SU-DHL-6 (cell line): ENCODE measurements at regions not wholly inside any gene's neighbourhood (a gene's known extent, or its start where the extent isn't known, plus 50 kb on each side); places are given as distances from the start of the nearest gene placed in this dataset.

Experiments used
- H2AFZ ChIP-seq: fragments of 200-600 bp; sonication (generic); 2 replicates; pipeline ENCODE4 v1.6.1; 2014; ENCODE audit warnings: low read depth, mild to moderate bottlenecking, moderate library complexity, mixed read lengths, antibody characterized with exemption, low read length; ENCODE audit not compliant: severe bottlenecking
- H3F3A ChIP-seq: fragments of 200-600 bp; shearing (Covaris generic); 2 replicates; pipeline ENCODE4 v1.6.0; 2016; ENCODE audit warnings: antibody characterized with exemption, mild to moderate bottlenecking; ENCODE audit not compliant: insufficient read depth
- H3K27ac ChIP-seq: fragments of 200-600 bp; sonication (generic); 2 replicates; pipeline ENCODE4 v1.5.1; 2016; ENCODE audit warnings: low read depth, mild to moderate bottlenecking, low read length, moderate library complexity, mixed read lengths
- H3K27me3 ChIP-seq: fragments of 200-600 bp; sonication (generic), shearing (Covaris generic); 2 replicates; pipeline ENCODE4 v1.6.0; 2014; ENCODE audit warnings: mild to moderate bottlenecking, low read length
- H3K36me3 ChIP-seq: fragments of 200-600 bp; sonication (generic); 2 replicates; pipeline ENCODE4 v1.6.1; 2014; ENCODE audit warnings: mild to moderate bottlenecking, low read length, mixed read lengths
- H3K4me2 ChIP-seq: fragments of 300-600, 200-600 bp; shearing (Covaris generic), sonication (generic); 2 replicates; pipeline ENCODE4 v1.6.0; 2014; ENCODE audit warnings: low read length, low read depth, mild to moderate bottlenecking; ENCODE audit not compliant: poor library complexity, severe bottlenecking
- H3K4me3 ChIP-seq: fragments of 200-600 bp; sonication (generic); 2 replicates; pipeline ENCODE4 v1.5.1; 2014; ENCODE audit warnings: antibody characterized with exemption, low read length, mild to moderate bottlenecking, mixed read lengths; ENCODE audit not compliant: insufficient read depth, poor library complexity, severe bottlenecking
- H3K79me2 ChIP-seq: fragments of 200-600 bp; sonication (generic); 2 replicates; pipeline ENCODE4 v1.6.1; 2014; ENCODE audit warnings: mild to moderate bottlenecking, low read length, moderate library complexity; ENCODE audit not compliant: insufficient read depth
- H3K9ac ChIP-seq: fragments of 200-600 bp; sonication (generic); 2 replicates; pipeline ENCODE4 v1.7.0; 2014; ENCODE audit warnings: mild to moderate bottlenecking, low read length
- H3K9me2 ChIP-seq: fragments of 200-600 bp; sonication (generic); replicated peaks from 2 replicates; pipeline ENCODE4 v1.6.1; 2014; ENCODE audit warnings: low read length; ENCODE audit not compliant: insufficient read depth
- H3K9me3 ChIP-seq: fragments of 200-600 bp; sonication (generic); 2 replicates; pipeline ENCODE4 v1.6.1; 2014; ENCODE audit warnings: low read length, mixed read lengths; ENCODE audit not compliant: insufficient read depth
- H4K20me1 ChIP-seq: fragments of 200-600 bp; sonication (generic); 2 replicates; pipeline ENCODE4 v1.6.1; 2014; ENCODE audit warnings: low read depth, mild to moderate bottlenecking, antibody characterized with exemption, low read length, moderate library complexity, mixed read lengths
- EZH2phosphoT487 ChIP-seq: fragments of 200-600 bp; sonication (generic), shearing (Covaris generic); conservative IDR thresholded peaks from 2 replicates; pipeline ENCODE4 v1.6.1; 2018; ENCODE audit warnings: mild to moderate bottlenecking, antibody characterized with exemption, low read length, moderate library complexity, mixed read lengths
- TF ChIP-seq, protein P1 (sequence below): fragments of 200-600 bp; sonication (generic); IDR thresholded peaks from one replicate; pipeline ENCODE4 v1.5.1; 2017; ENCODE audit warnings: antibody characterized with exemption, mild to moderate bottlenecking, low read length, moderate library complexity; ENCODE audit not compliant: insufficient read depth, poor library complexity, severe bottlenecking

DNA sequence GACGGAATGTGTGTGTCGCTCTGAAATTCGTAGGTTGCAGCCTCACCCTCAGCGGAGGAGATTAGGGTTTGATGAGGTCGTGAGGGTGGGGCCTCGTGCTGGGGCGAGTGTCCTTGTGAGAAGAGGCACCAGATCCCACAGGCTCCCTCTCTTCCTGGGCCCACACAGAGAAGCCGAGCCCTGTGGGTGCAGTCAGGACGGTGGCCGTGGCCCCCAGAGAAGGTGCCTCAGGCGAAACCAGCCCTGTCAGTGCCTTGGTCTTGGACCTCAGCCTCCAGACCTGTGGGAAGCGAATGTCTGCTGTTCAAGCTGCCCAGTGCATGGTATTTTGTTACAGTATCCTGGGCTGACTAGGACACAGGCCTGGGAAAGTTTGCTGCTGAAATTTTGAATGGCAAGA is 108.0 kb upstream of the ALKAL2 start:
- no peak overlapping the region for H3K4me3 ChIP-seq
- no peak overlapping the region for H3K9ac ChIP-seq
- no peak overlapping the region for H3K4me2 ChIP-seq
- no peaks in the 10 kb centered on the region for H4K20me1 ChIP-seq
- no peak for TF ChIP-seq EZH2phosphoT487
- TF ChIP-seq, protein P1, sequence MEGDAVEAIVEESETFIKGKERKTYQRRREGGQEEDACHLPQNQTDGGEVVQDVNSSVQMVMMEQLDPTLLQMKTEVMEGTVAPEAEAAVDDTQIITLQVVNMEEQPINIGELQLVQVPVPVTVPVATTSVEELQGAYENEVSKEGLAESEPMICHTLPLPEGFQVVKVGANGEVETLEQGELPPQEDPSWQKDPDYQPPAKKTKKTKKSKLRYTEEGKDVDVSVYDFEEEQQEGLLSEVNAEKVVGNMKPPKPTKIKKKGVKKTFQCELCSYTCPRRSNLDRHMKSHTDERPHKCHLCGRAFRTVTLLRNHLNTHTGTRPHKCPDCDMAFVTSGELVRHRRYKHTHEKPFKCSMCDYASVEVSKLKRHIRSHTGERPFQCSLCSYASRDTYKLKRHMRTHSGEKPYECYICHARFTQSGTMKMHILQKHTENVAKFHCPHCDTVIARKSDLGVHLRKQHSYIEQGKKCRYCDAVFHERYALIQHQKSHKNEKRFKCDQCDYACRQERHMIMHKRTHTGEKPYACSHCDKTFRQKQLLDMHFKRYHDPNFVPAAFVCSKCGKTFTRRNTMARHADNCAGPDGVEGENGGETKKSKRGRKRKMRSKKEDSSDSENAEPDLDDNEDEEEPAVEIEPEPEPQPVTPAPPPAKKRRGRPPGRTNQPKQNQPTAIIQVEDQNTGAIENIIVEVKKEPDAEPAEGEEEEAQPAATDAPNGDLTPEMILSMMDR = no peak
- no peaks in the 10 kb centered on the region for H3K9me2 ChIP-seq
- no peaks in the 10 kb centered on the region for H3K9me3 ChIP-seq
- H2AFZ ChIP-seq = no peak overlapping the region
- H3K79me2 ChIP-seq = no peaks in the 10 kb centered on the region
- no peak overlapping the region for H3K27ac ChIP-seq
- H3F3A ChIP-seq = no peaks in the 10 kb centered on the region
- H3K27me3 ChIP-seq = no peaks in the 10 kb centered on the region
- no peaks in the 10 kb centered on the region for H3K36me3 ChIP-seq

DNA sequence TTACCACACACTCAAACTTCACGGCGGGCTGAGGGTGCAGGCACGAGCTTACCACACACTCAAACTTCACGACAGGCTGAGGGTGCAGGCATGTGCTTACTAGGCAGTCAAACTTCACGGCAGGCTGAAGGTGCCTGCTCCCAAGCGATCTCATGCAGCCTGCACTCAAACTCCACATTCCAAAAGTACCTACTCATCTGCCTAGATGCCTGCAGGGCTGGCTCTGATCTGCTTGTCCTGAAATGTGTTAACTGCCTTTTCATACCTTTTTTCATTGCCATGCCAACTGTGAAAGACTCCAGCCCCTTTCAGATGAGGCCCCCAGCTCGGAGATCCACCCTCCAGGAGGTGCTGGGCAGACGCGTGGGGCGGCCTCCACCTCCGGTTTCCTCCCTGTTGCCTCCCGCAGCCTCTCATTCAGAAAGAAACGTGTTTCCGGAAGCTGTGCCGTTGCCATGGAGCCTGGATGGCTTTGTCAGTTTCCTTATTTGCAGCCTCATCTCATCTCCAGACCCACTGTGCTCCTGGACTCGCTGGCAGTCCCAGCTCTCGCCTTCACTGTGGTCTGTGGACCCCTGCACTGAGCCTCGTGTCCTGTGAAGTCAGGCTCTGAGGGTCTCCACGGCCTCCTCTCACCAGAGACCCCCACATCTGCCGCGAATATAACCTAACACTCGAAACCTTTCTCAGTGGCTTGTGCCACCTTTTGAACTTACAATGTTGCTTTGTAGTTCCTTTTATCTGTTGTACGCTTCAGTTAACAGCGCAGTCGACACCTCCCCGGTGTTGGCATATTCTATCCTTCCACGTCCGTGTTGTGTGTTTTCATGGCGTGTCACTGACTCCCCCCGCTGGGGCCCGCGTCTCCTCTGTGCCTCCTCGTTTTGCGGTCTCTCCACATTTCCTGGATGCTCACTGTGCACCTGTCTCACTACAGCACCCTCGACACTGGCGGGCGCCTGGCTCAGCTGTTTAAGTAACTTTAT is 106.1 kb upstream of the ALKAL2 start:
- no peak for TF ChIP-seq EZH2phosphoT487
- TF ChIP-seq, protein P1 = no peak
- Histone ChIP-seq H3K9me3 (peaks cover 3% of the 10 kb centered on the region; the same call in 1 of the 2 replicates), H3K79me2 (no peaks in the 10 kb centered on the region), H3F3A (no peaks in the 10 kb centered on the region), H2AFZ (no peak overlapping the region), H3K27me3 (no peaks in the 10 kb centered on the region), H3K9ac (no peak overlapping the region), H3K36me3 (no peaks in the 10 kb centered on the region), H3K27ac (no peak overlapping the region), H3K4me3 (no peak overlapping the region), H3K4me2 (no peak overlapping the region), H4K20me1 (no peaks in the 10 kb centered on the region), H3K9me2 (no peaks in the 10 kb centered on the region)

DNA sequence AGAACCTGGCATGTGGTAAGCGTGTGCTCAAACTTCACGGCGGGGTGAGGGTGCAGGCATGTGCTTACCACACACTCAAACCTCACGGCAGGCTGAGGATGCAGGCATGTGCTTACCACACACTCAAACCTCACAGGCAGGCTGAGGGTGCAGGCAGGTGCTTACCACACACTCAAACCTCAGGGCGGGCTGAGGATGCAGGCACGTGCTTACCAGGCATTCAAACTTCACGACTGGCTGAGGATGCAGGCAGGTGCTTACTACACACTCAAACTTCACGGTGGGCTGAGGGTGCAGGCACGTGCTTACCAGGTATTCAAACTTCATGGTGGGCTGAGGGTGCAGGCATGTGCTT is 105.0 kb upstream of the ALKAL2 start:
- Histone ChIP-seq H3K9me3 (peaks cover 3% of the 10 kb centered on the region; the same call in 1 of the 2 replicates), H2AFZ (no peak overlapping the region), H3K27me3 (no peaks in the 10 kb centered on the region), H3K9me2 (no peaks in the 10 kb centered on the region), H4K20me1 (no peaks in the 10 kb centered on the region), H3K4me3 (no peak overlapping the region), H3K36me3 (no peaks in the 10 kb centered on the region), H3F3A (no peaks in the 10 kb centered on the region), H3K4me2 (no peak overlapping the region), H3K27ac (no peak overlapping the region), H3K9ac (no peak overlapping the region), H3K79me2 (no peaks in the 10 kb centered on the region)
- TF ChIP-seq, protein P1 = no peak
- no peak for TF ChIP-seq EZH2phosphoT487
